WTC11 (cell line): ENCODE measurements at regions not wholly inside any gene's neighbourhood (a gene's known extent, or its start where the extent isn't known, plus 50 kb on each side); places are given as distances from the start of the nearest gene placed in this dataset.

Source experiments
- CTCF ChIP-seq: fragments of 200-600 bp; IDR thresholded peaks from 2 replicates; pipeline ENCODE4 v1.8.0; 2022; ENCODE audit warnings: antibody characterized with exemption
- E2F1 ChIP-seq: sonication (generic); formaldehyde crosslinking; IDR thresholded peaks from 2 replicates; pipeline ENCODE4 v1.8.0; 2022; ENCODE audit warnings: mild to moderate bottlenecking, missing genetic modification reagents
- E2F4 ChIP-seq: sonication (generic); formaldehyde crosslinking; IDR thresholded peaks from 2 replicates; pipeline ENCODE4 v1.8.1; 2022; ENCODE audit warnings: low read depth, mild to moderate bottlenecking, moderate library complexity, missing genetic modification reagents, borderline replicate concordance
- ELF4 ChIP-seq: sonication (generic); formaldehyde crosslinking; IDR thresholded peaks from 2 replicates; pipeline ENCODE4 v1.8.1; 2022; ENCODE audit warnings: low read depth, mild to moderate bottlenecking, moderate library complexity, missing genetic modification reagents
- HMGXB4 ChIP-seq: sonication (generic); formaldehyde crosslinking; IDR thresholded peaks from 2 replicates; pipeline ENCODE4 v1.8.1; 2023; ENCODE audit warnings: mild to moderate bottlenecking, moderate library complexity, missing genetic modification reagents
- ZMAT4 ChIP-seq: fragments of 250-450 bp; sonication (Bioruptor Pico); IDR thresholded peaks from 2 replicates; pipeline ENCODE4 v1.9.0; 2021; ENCODE audit warnings: mild to moderate bottlenecking
- ZNF423 ChIP-seq: fragments of 250-450 bp; sonication (Bioruptor Pico); IDR thresholded peaks from 2 replicates; pipeline ENCODE4 v2.1.2; 2022; ENCODE audit warnings: mild to moderate bottlenecking, moderate library complexity
- ZNF512 ChIP-seq: sonication (generic); formaldehyde crosslinking; IDR thresholded peaks from 2 replicates; pipeline ENCODE4 v1.8.1; 2022; ENCODE audit warnings: missing genetic modification reagents, borderline replicate concordance
- ZNF532 ChIP-seq: fragments of 250-450 bp; sonication (Bioruptor Pico); IDR thresholded peaks from 2 replicates; pipeline ENCODE4 v1.9.0; 2021; ENCODE audit warnings: mild to moderate bottlenecking, borderline replicate concordance
- TF ChIP-seq, protein P1 (sequence below): sonication (generic); formaldehyde crosslinking; IDR thresholded peaks from 2 replicates; pipeline ENCODE4 v1.8.1; 2023; ENCODE audit warnings: mild to moderate bottlenecking, missing genetic modification reagents, moderate library complexity
- TF ChIP-seq, protein P2 (sequence below): sonication (generic); formaldehyde crosslinking; IDR thresholded peaks from 2 replicates; pipeline ENCODE4 v1.8.0; 2022; ENCODE audit warnings: mild to moderate bottlenecking, missing genetic modification reagents
- TF ChIP-seq, protein P3 (sequence below): sonication (generic); formaldehyde crosslinking; conservative IDR thresholded peaks from 2 replicates; pipeline ENCODE4 v1.8.1; 2023; ENCODE audit warnings: mild to moderate bottlenecking, low read depth, missing genetic modification reagents, moderate library complexity

DNA sequence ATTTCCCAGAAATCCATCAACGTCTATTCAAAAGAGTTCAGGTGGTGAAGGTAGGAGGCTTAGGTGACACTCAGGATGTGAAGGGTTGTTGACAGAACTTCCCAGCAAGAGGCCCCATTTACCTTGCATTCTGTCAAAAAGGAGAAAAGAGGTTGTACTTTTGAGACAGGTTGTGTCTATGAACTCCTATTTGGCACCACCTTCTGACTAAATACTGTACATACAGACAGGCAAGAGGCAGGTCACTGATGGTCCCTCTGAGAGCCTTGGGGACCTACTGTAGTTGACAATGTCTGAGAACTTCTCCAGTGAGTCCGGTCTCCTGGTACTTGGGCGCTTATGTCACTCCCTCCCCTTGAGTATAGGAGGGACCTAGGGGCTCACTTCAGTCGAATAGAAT lies 479.3 kb upstream of the ZFHX3 start:
- TF ChIP-seq E2F1 (CRISPR knock-in tag) (no peak), ZMAT4 (CRISPR knock-in tag) (no peak), ZNF512 (CRISPR knock-in tag) (no peak), CTCF (no peak), ZNF532 (CRISPR knock-in tag) (no peak), ELF4 (CRISPR knock-in tag) (no peak), E2F4 (CRISPR knock-in tag) (no peak), ZNF423 (CRISPR knock-in tag) (no peak), HMGXB4 (CRISPR knock-in tag) (no peak)
- TF ChIP-seq, protein P1, sequence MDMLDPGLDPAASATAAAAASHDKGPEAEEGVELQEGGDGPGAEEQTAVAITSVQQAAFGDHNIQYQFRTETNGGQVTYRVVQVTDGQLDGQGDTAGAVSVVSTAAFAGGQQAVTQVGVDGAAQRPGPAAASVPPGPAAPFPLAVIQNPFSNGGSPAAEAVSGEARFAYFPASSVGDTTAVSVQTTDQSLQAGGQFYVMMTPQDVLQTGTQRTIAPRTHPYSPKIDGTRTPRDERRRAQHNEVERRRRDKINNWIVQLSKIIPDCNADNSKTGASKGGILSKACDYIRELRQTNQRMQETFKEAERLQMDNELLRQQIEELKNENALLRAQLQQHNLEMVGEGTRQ (CRISPR knock-in tag) = no peak
- TF ChIP-seq, protein P2, sequence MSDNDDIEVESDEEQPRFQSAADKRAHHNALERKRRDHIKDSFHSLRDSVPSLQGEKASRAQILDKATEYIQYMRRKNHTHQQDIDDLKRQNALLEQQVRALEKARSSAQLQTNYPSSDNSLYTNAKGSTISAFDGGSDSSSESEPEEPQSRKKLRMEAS (CRISPR knock-in tag) = no peak
- TF ChIP-seq, protein P3, sequence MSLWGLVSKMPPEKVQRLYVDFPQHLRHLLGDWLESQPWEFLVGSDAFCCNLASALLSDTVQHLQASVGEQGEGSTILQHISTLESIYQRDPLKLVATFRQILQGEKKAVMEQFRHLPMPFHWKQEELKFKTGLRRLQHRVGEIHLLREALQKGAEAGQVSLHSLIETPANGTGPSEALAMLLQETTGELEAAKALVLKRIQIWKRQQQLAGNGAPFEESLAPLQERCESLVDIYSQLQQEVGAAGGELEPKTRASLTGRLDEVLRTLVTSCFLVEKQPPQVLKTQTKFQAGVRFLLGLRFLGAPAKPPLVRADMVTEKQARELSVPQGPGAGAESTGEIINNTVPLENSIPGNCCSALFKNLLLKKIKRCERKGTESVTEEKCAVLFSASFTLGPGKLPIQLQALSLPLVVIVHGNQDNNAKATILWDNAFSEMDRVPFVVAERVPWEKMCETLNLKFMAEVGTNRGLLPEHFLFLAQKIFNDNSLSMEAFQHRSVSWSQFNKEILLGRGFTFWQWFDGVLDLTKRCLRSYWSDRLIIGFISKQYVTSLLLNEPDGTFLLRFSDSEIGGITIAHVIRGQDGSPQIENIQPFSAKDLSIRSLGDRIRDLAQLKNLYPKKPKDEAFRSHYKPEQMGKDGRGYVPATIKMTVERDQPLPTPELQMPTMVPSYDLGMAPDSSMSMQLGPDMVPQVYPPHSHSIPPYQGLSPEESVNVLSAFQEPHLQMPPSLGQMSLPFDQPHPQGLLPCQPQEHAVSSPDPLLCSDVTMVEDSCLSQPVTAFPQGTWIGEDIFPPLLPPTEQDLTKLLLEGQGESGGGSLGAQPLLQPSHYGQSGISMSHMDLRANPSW (CRISPR knock-in tag) = no peak
